ENCODE measurements at regions not wholly inside any gene's neighbourhood (a gene's known extent, or its start where the extent isn't known, plus 50 kb on each side); places are given as distances from the start of the nearest gene placed in this dataset.
A peak's percentile ranks its signal among the peaks of the same experiment; 100 is the strongest.

DNA sequence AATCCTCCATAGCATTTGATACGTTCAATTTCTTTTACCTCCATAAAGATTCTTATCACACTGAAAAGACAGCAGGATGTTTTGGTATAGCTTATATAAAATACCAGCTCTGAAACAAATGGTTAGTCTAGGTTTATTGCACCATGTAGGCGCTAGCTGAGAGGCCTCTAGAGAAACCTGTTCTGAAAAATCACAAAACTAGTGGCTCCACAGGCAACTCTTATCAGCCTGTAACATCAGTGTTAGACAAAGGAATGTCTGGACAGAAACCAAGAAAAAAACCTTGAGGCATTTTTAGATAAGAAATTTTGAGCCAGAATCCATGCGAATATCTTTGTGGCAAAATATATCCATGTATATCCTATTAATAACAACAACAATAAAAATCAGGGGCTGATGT is 440.4 kb upstream of the MAP2 start:
- Histone ChIP-seq H3K9me1 (ENCODE audit: control insufficient read depth, extremely low read depth, insufficient read depth, low read length) (no peaks in the 10 kb centered on the region), H4K20me1 (ENCODE audit: control insufficient read depth, extremely low read depth, insufficient read depth, low read length) (no peaks in the 10 kb centered on the region), H3K36me3 (ENCODE audit: control insufficient read depth in 2 of 2, extremely low read depth in 1 of 2, insufficient read depth in 2 of 2, low read length in 2 of 2) (no peaks in the 10 kb centered on the region), H3K4me1 (ENCODE audit: control insufficient read depth, extremely low read depth, insufficient read depth, low read length) (peaks cover 29% of the 10 kb centered on the region), H3K4me3 (ENCODE audit: control insufficient read depth in 2 of 3, extremely low read depth in 1 of 3, insufficient read depth in 2 of 3, low read depth in 1 of 3, low read length in 3 of 3) (no peak overlapping the region), H3K79me2 (ENCODE audit: control insufficient read depth, insufficient read depth, low read length) (no peaks in the 10 kb centered on the region), H3K27me3 (ENCODE audit: control insufficient read depth, extremely low read depth, insufficient read depth, low read length) (no peaks in the 10 kb centered on the region), H2AFZ (ENCODE audit: control insufficient read depth, low read length) (no peak overlapping the region), H3K9me3 (ENCODE audit: control insufficient read depth, low read depth, low read length) (no peaks in the 10 kb centered on the region), H3K27ac (ENCODE audit: control insufficient read depth, insufficient read depth, low read length) (peak overlapping the region; percentile 71), H3K4me2 (ENCODE audit: control insufficient read depth, extremely low read depth, insufficient read depth, low read depth, low read length) (no peak overlapping the region), H3K9ac (ENCODE audit: control insufficient read depth, extremely low read depth, insufficient read depth, low read length) (peak overlapping the region; percentile 22)
- no peak for DNase-seq (ENCODE audit: low read depth, low spot score)
- FAIRE-seq = peak; percentile 9
- TF ChIP-seq EZH2 (IDR thresholded peaks at IDR 0.05; ENCODE audit: low read length) = no peak
- TF ChIP-seq, protein P1, sequence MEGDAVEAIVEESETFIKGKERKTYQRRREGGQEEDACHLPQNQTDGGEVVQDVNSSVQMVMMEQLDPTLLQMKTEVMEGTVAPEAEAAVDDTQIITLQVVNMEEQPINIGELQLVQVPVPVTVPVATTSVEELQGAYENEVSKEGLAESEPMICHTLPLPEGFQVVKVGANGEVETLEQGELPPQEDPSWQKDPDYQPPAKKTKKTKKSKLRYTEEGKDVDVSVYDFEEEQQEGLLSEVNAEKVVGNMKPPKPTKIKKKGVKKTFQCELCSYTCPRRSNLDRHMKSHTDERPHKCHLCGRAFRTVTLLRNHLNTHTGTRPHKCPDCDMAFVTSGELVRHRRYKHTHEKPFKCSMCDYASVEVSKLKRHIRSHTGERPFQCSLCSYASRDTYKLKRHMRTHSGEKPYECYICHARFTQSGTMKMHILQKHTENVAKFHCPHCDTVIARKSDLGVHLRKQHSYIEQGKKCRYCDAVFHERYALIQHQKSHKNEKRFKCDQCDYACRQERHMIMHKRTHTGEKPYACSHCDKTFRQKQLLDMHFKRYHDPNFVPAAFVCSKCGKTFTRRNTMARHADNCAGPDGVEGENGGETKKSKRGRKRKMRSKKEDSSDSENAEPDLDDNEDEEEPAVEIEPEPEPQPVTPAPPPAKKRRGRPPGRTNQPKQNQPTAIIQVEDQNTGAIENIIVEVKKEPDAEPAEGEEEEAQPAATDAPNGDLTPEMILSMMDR (optimal IDR thresholded peaks at IDR 0.05 in 1 of 3, IDR thresholded peaks at IDR 0.05 in 1 of 3, conservative IDR thresholded peaks at IDR 0.05 in 1 of 3; ENCODE audit: extremely low read depth in 1 of 3, insufficient read depth in 2 of 3, low read length in 3 of 3) = no peak
- dilution Hi-C loops (cut with MboI; ENCODE audit: extremely low pct_ligation_motif_present, low sequenced_read_pairs) = no loop called here

DNA sequence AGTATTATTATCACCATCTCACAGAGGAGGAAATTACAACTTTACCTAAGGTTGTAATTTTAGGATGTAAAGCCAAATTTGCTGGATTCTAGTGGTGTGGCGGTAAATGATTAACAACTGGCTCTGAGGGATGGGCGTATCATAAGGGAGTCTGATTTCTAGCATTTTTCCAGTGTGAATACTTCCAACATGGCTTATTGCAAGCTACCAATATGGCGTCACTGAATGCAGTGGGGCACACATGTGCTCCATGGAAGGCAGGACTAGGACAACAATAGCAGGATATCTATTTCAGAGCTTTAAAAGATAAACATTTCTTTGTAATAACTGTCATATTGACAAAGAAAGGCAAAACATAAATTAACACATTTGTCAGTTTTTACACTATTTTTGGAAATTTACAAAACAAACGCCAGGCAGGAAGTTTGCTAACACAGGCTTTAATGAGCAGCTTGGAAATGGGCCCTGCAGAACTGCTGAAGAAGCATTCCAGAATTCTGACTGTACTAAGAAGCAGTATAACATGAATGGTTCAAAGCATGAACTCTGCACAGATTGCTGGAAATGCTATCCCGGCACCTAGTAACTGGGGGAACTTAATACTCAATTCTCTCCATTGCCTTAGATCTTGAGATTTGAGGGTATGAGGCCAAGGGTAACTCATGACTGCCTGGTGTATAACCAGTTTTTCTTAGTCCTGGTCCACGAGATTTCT is 439.3 kb upstream of the MAP2 start:
- Histone ChIP-seq H3K36me3 (ENCODE audit: control insufficient read depth in 2 of 2, extremely low read depth in 1 of 2, insufficient read depth in 2 of 2, low read length in 2 of 2) (no peaks in the 10 kb centered on the region), H3K9ac (ENCODE audit: control insufficient read depth, extremely low read depth, insufficient read depth, low read length) (no peak overlapping the region), H2AFZ (ENCODE audit: control insufficient read depth, low read length) (peak overlapping the region; percentile 77), H3K4me2 (ENCODE audit: control insufficient read depth, extremely low read depth, insufficient read depth, low read depth, low read length) (peak overlapping the region; percentile 7), H4K20me1 (ENCODE audit: control insufficient read depth, extremely low read depth, insufficient read depth, low read length) (no peaks in the 10 kb centered on the region), H3K9me3 (ENCODE audit: control insufficient read depth, low read depth, low read length) (no peaks in the 10 kb centered on the region), H3K79me2 (ENCODE audit: control insufficient read depth, insufficient read depth, low read length) (no peaks in the 10 kb centered on the region), H3K4me1 (ENCODE audit: control insufficient read depth, extremely low read depth, insufficient read depth, low read length) (peaks cover 26% of the 10 kb centered on the region), H3K4me3 (ENCODE audit: control insufficient read depth in 2 of 3, extremely low read depth in 1 of 3, insufficient read depth in 2 of 3, low read depth in 1 of 3, low read length in 3 of 3) (no peak overlapping the region), H3K9me1 (ENCODE audit: control insufficient read depth, extremely low read depth, insufficient read depth, low read length) (no peaks in the 10 kb centered on the region), H3K27ac (ENCODE audit: control insufficient read depth, insufficient read depth, low read length) (peak overlapping the region; percentile 4), H3K27me3 (ENCODE audit: control insufficient read depth, extremely low read depth, insufficient read depth, low read length) (no peaks in the 10 kb centered on the region)
- TF ChIP-seq, protein P1 (optimal IDR thresholded peaks at IDR 0.05 in 1 of 3, IDR thresholded peaks at IDR 0.05 in 1 of 3, conservative IDR thresholded peaks at IDR 0.05 in 1 of 3; ENCODE audit: extremely low read depth in 1 of 3, insufficient read depth in 2 of 3, low read length in 3 of 3) = no peak
- TF ChIP-seq EZH2 (IDR thresholded peaks at IDR 0.05; ENCODE audit: low read length) = no peak
- dilution Hi-C loops (cut with MboI; ENCODE audit: extremely low pct_ligation_motif_present, low sequenced_read_pairs) = no loop called here
- peak; percentile 88 for FAIRE-seq
- no peak for DNase-seq (ENCODE audit: low read depth, low spot score)

Measured in keratinocyte (primary cell).